HepG2 (cell line): ENCODE measurements at regions not wholly inside any gene's neighbourhood (a gene's known extent, or its start where the extent isn't known, plus 50 kb on each side); places are given as distances from the start of the nearest gene placed in this dataset.

Source experiments
- ATAC-seq: fragments of 200-7000 bp; cut with Tn5 transposase; 3 replicates; pipeline ENCODE4 v1.9.1; 2020; ENCODE audit warnings: mild to moderate bottlenecking, moderate library complexity
- BruUV-seq: library from RNA; stranded (reverse); fragments of 400-500 nt; replicated peaks from 2 replicates; lab custom pipeline; 2021; lab: Mats Ljungman, UMichigan
- CTCF ChIA-PET: fragments of 300-600 bp; formaldehyde crosslinking; extraction: SDS; loops from one replicate; lab custom pipeline; 2021; ENCODE audit warnings: low total read pairs, inconsistent platforms, low intra/inter-chr PET ratio; lab: Yijun Ruan, JAX
- POLR2A ChIA-PET: fragments of 350-600 bp; sonication (Branson Sonifier 250); formaldehyde crosslinking; loops from one replicate; lab custom pipeline; 2020; ENCODE audit warnings: antibody characterized with exemption, inconsistent platforms; lab: Yijun Ruan, JAX
- DNase-seq: peaks from one replicate; pipeline ENCODE4 v3.0.0-alpha.2; 2015; ENCODE audit warnings: low spot score
- FAIRE-seq: peaks from 3 replicates; lab custom pipeline; 2011; peaks lifted over from hg19 to GRCh38; lab: Jason Lieb, UNC
- H2AFZ ChIP-seq: one replicate; pipeline ENCODE4 v1.6.1; 2011; ENCODE audit warnings: low read length, inconsistent platforms
- H3K27ac ChIP-seq: fragments of 300-600 bp; 3 replicates; pipeline ENCODE4 v1.8.0; 2011; ENCODE audit warnings: mixed run types, mild to moderate bottlenecking, mixed read lengths, low read length, inconsistent platforms; ENCODE audit not compliant: insufficient read depth; ENCODE audit errors: extremely low read length
- H3K27me3 ChIP-seq, 2 experiments: fragments of 200-600 bp in 1 of 2; 2 replicates in 1 of 2; 3 replicates in 1 of 2; pipeline versions ENCODE4 v1.6.0 to v1.8.0; 2011; ENCODE audit warnings: low read length in 2 of 2, mild to moderate bottlenecking in 2 of 2, moderate library complexity in 2 of 2, inconsistent platforms in 1 of 2; ENCODE audit not compliant: insufficient read depth in 2 of 2, control insufficient read depth in 1 of 2
- H3K36me3 ChIP-seq, 2 experiments: fragments of 200-600 bp in 1 of 2; replicated peaks in 1 of 2; 2 replicates in 1 of 2; 3 replicates in 1 of 2; pipeline versions ENCODE4 v1.5.1 to v1.8.0; 2011; ENCODE audit warnings: low read length in 2 of 2, inconsistent platforms in 1 of 2; ENCODE audit not compliant: insufficient read depth in 2 of 2, control insufficient read depth in 1 of 2
- H3K4me1 ChIP-seq: 2 replicates; pipeline ENCODE4 v1.5.1; 2012; ENCODE audit warnings: low read length, inconsistent platforms; ENCODE audit not compliant: insufficient read depth
- H3K4me2 ChIP-seq: 2 replicates; pipeline ENCODE4 v1.6.0; 2011; ENCODE audit warnings: low read depth, low read length, inconsistent platforms
- H3K4me3 ChIP-seq, 3 experiments: fragments of 200-600 bp in 1 of 3; sonication (generic), shearing (Covaris generic) in 1 of 3; replicated peaks in 1 of 3; 2 replicates each; pipeline ENCODE4 v1.5.1; 2011 to 2016; ENCODE audit warnings: low read length in 3 of 3, inconsistent platforms in 2 of 3, low read depth in 2 of 3, mild to moderate bottlenecking in 2 of 3, control low read depth in 1 of 3, mixed read lengths in 1 of 3; ENCODE audit not compliant: insufficient read depth in 1 of 3
- H3K79me2 ChIP-seq: one replicate; pipeline ENCODE4 v1.6.1; 2011; ENCODE audit warnings: low read length, inconsistent platforms; ENCODE audit not compliant: insufficient read depth
- H3K9ac ChIP-seq: 2 replicates; pipeline ENCODE4 v1.6.0; 2011; ENCODE audit warnings: mild to moderate bottlenecking, low read depth, low read length, inconsistent platforms; ENCODE audit not compliant: insufficient read depth
- H3K9me3 ChIP-seq: 2 replicates; pipeline ENCODE4 v1.5.1; 2012; ENCODE audit warnings: mild to moderate bottlenecking, low read length
- H4K20me1 ChIP-seq: 2 replicates; pipeline ENCODE4 v1.6.0; 2011; ENCODE audit warnings: inconsistent platforms, mild to moderate bottlenecking, low read length, moderate library complexity; ENCODE audit not compliant: insufficient read depth
- CCDC6 ChIP-seq: sonication (generic); formaldehyde crosslinking; IDR thresholded peaks from 2 replicates; pipeline ENCODE4 v1.8.1; 2022; ENCODE audit warnings: mild to moderate bottlenecking, missing genetic modification reagents, moderate library complexity
- KDM2A ChIP-seq: sonication (generic); formaldehyde crosslinking; IDR thresholded peaks from 2 replicates; pipeline ENCODE4 v1.4.0; 2020; ENCODE audit warnings: low read depth, missing genetic modification reagents, borderline replicate concordance
- KLF9 ChIP-seq: IDR thresholded peaks from 2 replicates; pipeline ENCODE4 v1.6.1; 2016; ENCODE audit warnings: low read depth
- LCORL ChIP-seq, 2 experiments: fragments of 450-650 bp in 1 of 2; sonication (generic) in 1 of 2; formaldehyde crosslinking in 1 of 2; IDR thresholded peaks; 2 replicates each; pipeline versions ENCODE4 v1.5.0 to v1.6.1; 2017 to 2020; ENCODE audit warnings: antibody characterized with exemption in 1 of 2, missing genetic modification reagents in 1 of 2
- ONECUT2 ChIP-seq: sonication (generic); formaldehyde crosslinking; IDR thresholded peaks from 2 replicates; pipeline ENCODE4 v1.4.0; 2020; ENCODE audit warnings: missing genetic modification reagents
- PAWR ChIP-seq: sonication (generic); formaldehyde crosslinking; IDR thresholded peaks from 2 replicates; pipeline ENCODE4 v1.4.0; 2020; ENCODE audit warnings: missing genetic modification reagents, mild to moderate bottlenecking, borderline replicate concordance
- POLR2A ChIP-seq, 2 experiments: IDR thresholded peaks; 2 replicates each; pipeline ENCODE4 v1.6.1; 2011; ENCODE audit warnings: low read depth in 2 of 2, low read length in 2 of 2, mild to moderate bottlenecking in 1 of 2, moderate library complexity in 1 of 2; ENCODE audit not compliant: insufficient read depth in 1 of 2
- SIN3A ChIP-seq: IDR thresholded peaks from 2 replicates; pipeline ENCODE4 v1.6.1; 2011; ENCODE audit warnings: low read depth, mild to moderate bottlenecking, control low read depth, low read length, borderline replicate concordance
- SRF ChIP-seq: IDR thresholded peaks from 2 replicates; pipeline ENCODE4 v1.6.1; 2011; ENCODE audit warnings: mild to moderate bottlenecking, low read depth, low read length, moderate library complexity
- TAF15 ChIP-seq: fragments of 200-400 bp; formaldehyde crosslinking; IDR thresholded peaks from one replicate; pipeline ENCODE4 v1.6.1; 2018; ENCODE audit warnings: mild to moderate bottlenecking, low read depth, low read length; ENCODE audit not compliant: poor library complexity, severe bottlenecking
- ZMAT5 ChIP-seq: sonication (generic); formaldehyde crosslinking; IDR thresholded peaks from 2 replicates; pipeline ENCODE4 v1.5.0; 2020; ENCODE audit warnings: mild to moderate bottlenecking, low read depth, missing genetic modification reagents, borderline replicate concordance
- ZNF570 ChIP-seq: sonication (generic); formaldehyde crosslinking; IDR thresholded peaks from 2 replicates; pipeline ENCODE4 v1.4.0; 2020; ENCODE audit warnings: mild to moderate bottlenecking, missing genetic modification reagents, borderline replicate concordance
- ZNF576 ChIP-seq: sonication (generic); formaldehyde crosslinking; IDR thresholded peaks from 2 replicates; pipeline ENCODE4 v1.4.0; 2020; ENCODE audit warnings: mild to moderate bottlenecking, missing genetic modification reagents
- ZSCAN29 ChIP-seq: sonication (generic); formaldehyde crosslinking; conservative IDR thresholded peaks from 2 replicates; pipeline ENCODE4 v1.4.0; 2020; ENCODE audit warnings: mild to moderate bottlenecking, missing genetic modification reagents
- WGBS: methylation state at CpG from one replicate; pipeline ENCODE4 v1.1.6; 2017; ENCODE audit warnings: low lambda C conversion rate; 5-methylcytosine and 5-hydroxymethylcytosine counted together
- in situ Hi-C: cut with HindIII; loops from 2 replicates; pipeline ENCODE4 v1.10.0; 2017; ENCODE audit warnings: low pct_unique_long_range_greater_than_20kb; ENCODE audit not compliant: extremely low pct_ligation_motif_present
- intact Hi-C: fragments of 100-400 bp; cut with micrococcal nuclease; formaldehyde crosslinking; loops from one replicate; pipeline ENCODE4 v1.10.0; 2022; ENCODE audit not compliant: unreplicated experiment

DNA sequence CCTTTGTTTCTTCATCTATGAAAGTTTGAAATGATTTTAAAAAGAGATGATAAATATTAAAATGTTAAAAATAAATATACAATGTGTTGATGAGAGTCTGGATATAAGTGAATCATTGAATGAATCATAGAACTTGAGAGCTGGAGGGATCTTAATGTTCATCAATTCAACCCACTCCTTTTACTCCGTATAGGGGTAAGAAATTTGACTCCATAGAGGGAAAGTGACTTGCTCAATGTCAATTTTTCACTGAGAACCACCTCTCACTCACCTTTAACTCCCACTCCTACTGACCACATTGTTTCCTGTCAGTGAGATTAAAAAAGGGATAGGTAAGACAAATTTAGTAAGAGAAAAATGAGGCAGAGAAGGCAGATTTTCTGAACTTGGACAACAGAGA lies 557.2 kb upstream of the GRIA3 start:
- Histone ChIP-seq H3K4me3 (no peak overlapping the region), H3K9ac (no peak overlapping the region), H2AFZ (no peak overlapping the region), H3K9me3 (no peaks in the 10 kb centered on the region), H3K27me3 (no peaks in the 10 kb centered on the region), H3K27ac (no peak overlapping the region), H3K4me2 (no peak overlapping the region), H3K4me1 (no peaks in the 10 kb centered on the region), H3K79me2 (no peaks in the 10 kb centered on the region), H3K36me3 (no peaks in the 10 kb centered on the region), H4K20me1 (no peaks in the 10 kb centered on the region)
- no peak for ATAC-seq
- no peak for FAIRE-seq
- no TSS peak for BruUV-seq
- ChIA-PET POLR2A (no interaction called here), CTCF (no interaction called here)
- DNase-seq, result no peak
- TF ChIP-seq SRF (no peak), KLF9 (no peak), SIN3A (no peak), TAF15 (no peak), KDM2A (CRISPR knock-in tag) (no peak), ZSCAN29 (CRISPR knock-in tag) (no peak), POLR2A (IDR thresholded peaks at IDR 0.05; ENCODE audit: insufficient read depth in 1 of 2, low read depth in 2 of 2, low read length in 2 of 2) (no peak), ZMAT5 (CRISPR knock-in tag) (no peak), ZNF570 (CRISPR knock-in tag) (no peak), ZNF576 (CRISPR knock-in tag) (no peak), CCDC6 (CRISPR knock-in tag) (no peak), PAWR (CRISPR knock-in tag) (no peak), LCORL (IDR thresholded peaks at IDR 0.05) (no peak), LCORL (CRISPR knock-in tag; IDR thresholded peaks at IDR 0.05) (no peak), ONECUT2 (CRISPR knock-in tag) (no peak)
- in situ Hi-C loops, result no loop called here
- WGBS, result 0% methylated on average over 1 of the region's 1 CpG
- intact Hi-C loops, result no loop called here
